Daoy (cell line): ENCODE measurements at regions not wholly inside any gene's neighbourhood (a gene's known extent, or its start where the extent isn't known, plus 50 kb on each side); places are given as distances from the start of the nearest gene placed in this dataset.
"Not testable (repeated sequence)": the region's sequence is repeated elsewhere in the genome, so short reads cannot be mapped to it uniquely, and the experiment has no call there.

ENCODE experiments used
- DNase-seq: peaks from one replicate; pipeline ENCODE4 v3.0.0-alpha.2; 2015; ENCODE audit warnings: low read depth

- DNase-seq: no peak
These were observed 115.0 kb upstream of the EPB41L4A start for GRCh38 chr5:112534067-112534583.

- no peak for DNase-seq
These were observed 115.7 kb upstream of the EPB41L4A start for GRCh38 chr5:112534611-112535255.

- DNase-seq: no peak
These were observed 116.3 kb upstream of the EPB41L4A start for GRCh38 chr5:112535356-112535755.

GRCh38 chr5:112544558-112544957 lies 125.5 kb upstream of the EPB41L4A start:
- DNase-seq: not testable (repeated sequence)

GRCh38 chr5:112546946-112547592 lies 128.0 kb upstream of the EPB41L4A start:
- DNase-seq: no peak

- peak; percentile 87 for DNase-seq
These were observed 129.3 kb upstream of the EPB41L4A start for GRCh38 chr5:112548246-112548881.

- no peak for DNase-seq
These were observed 130.1 kb upstream of the EPB41L4A start for GRCh38 chr5:112549127-112549526.

GRCh38 chr5:112549605-112550166 lies 130.6 kb upstream of the EPB41L4A start:
- no peak for DNase-seq

GRCh38 chr5:112551419-112552032 lies 132.4 kb upstream of the EPB41L4A start:
- peak; percentile 60 for DNase-seq

GRCh38 chr5:112552216-112552615 lies 133.1 kb upstream of the EPB41L4A start:
- no peak for DNase-seq

GRCh38 chr5:112552791-112553190 lies 133.7 kb upstream of the EPB41L4A start:
- DNase-seq: no peak

GRCh38 chr5:112554101-112554977 lies 135.3 kb upstream of the EPB41L4A start:
- no peak for DNase-seq

- no peak for DNase-seq
These were observed 136.1 kb upstream of the EPB41L4A start for GRCh38 chr5:112555197-112555596.

GRCh38 chr5:112555691-112556090 lies 136.6 kb upstream of the EPB41L4A start:
- DNase-seq: peak; percentile 48

- DNase-seq: peak; percentile 23
These were observed 140.4 kb upstream of the EPB41L4A start for GRCh38 chr5:112559501-112559900.

GRCh38 chr5:112560371-112560770 lies 141.3 kb upstream of the EPB41L4A start:
- DNase-seq: no peak

- DNase-seq: no peak
These were observed 144.2 kb upstream of the EPB41L4A start for GRCh38 chr5:112563169-112563826.

- no peak for DNase-seq
These were observed 147.2 kb upstream of the EPB41L4A start for GRCh38 chr5:112566251-112566650.

GRCh38 chr5:112569596-112569995 lies 150.5 kb upstream of the EPB41L4A start:
- DNase-seq: no peak

- no peak for DNase-seq
These were observed 151.8 kb upstream of the EPB41L4A start for GRCh38 chr5:112570708-112571444.
